GM10266 (cell line): ENCODE measurements at regions not wholly inside any gene's neighbourhood (a gene's known extent, or its start where the extent isn't known, plus 50 kb on each side); places are given as distances from the start of the nearest gene placed in this dataset.

Source experiments
- DNase-seq: peaks from one replicate; pipeline ENCODE4 v3.0.0; 2012; ENCODE audit errors: extremely low spot score
- TF ChIP-seq, protein P1 (sequence below): IDR thresholded peaks from 2 replicates; pipeline ENCODE4 v1.5.1; 2012; ENCODE audit warnings: mild to moderate bottlenecking, low read depth; ENCODE audit not compliant: control insufficient read depth, insufficient read depth; ENCODE audit errors: missing control alignments

- no peak for DNase-seq
- TF ChIP-seq, protein P1, sequence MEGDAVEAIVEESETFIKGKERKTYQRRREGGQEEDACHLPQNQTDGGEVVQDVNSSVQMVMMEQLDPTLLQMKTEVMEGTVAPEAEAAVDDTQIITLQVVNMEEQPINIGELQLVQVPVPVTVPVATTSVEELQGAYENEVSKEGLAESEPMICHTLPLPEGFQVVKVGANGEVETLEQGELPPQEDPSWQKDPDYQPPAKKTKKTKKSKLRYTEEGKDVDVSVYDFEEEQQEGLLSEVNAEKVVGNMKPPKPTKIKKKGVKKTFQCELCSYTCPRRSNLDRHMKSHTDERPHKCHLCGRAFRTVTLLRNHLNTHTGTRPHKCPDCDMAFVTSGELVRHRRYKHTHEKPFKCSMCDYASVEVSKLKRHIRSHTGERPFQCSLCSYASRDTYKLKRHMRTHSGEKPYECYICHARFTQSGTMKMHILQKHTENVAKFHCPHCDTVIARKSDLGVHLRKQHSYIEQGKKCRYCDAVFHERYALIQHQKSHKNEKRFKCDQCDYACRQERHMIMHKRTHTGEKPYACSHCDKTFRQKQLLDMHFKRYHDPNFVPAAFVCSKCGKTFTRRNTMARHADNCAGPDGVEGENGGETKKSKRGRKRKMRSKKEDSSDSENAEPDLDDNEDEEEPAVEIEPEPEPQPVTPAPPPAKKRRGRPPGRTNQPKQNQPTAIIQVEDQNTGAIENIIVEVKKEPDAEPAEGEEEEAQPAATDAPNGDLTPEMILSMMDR: no peak
Measured at GRCh38 chr3:39657075-39657474, 152.3 kb upstream of the MYRIP start.

- TF ChIP-seq, protein P1: no peak
- no peak for DNase-seq
Measured at GRCh38 chr3:39657775-39658174, 151.6 kb upstream of the MYRIP start.

DNA sequence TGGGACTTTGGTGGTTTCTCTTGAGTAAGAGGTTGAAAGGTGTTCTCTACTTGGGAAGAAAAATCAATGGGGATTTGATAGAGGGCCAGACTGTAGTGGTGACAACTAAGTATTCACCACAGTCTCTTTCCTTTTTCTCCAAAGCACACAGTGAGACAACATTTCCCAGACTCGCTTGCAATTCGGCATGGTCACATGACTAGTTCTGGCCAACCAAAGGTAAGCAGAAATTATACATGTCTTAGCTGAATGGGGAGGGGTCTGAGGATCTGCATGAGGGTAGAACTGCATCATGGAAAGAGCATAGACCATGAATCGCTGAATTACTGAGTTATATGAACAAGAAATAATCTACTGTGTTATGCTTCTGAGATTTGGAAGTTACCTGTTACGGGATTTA, 144.5 kb upstream of the MYRIP start:
- no peak for DNase-seq
- TF ChIP-seq, protein P1: no peak

DNA sequence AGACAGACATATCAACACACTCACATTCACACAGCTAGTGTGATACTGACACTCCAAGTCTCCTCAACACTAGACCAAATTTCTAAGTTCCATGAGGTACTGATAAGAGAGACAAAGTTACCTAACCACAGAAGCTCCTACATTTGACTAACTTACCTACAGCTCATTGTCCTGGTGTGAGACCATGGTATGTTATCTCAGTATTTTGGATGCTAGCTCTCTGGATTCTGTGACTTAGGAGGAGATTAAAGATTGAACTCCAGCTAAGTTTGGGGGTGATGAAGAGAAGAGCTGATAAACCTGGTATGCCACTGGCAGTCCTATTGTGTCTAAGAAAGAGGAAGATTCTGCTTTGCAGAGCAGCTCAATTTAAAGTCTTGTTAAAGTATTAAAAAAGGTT, 144.0 kb upstream of the MYRIP start:
- TF ChIP-seq, protein P1: no peak
- no peak for DNase-seq

DNA sequence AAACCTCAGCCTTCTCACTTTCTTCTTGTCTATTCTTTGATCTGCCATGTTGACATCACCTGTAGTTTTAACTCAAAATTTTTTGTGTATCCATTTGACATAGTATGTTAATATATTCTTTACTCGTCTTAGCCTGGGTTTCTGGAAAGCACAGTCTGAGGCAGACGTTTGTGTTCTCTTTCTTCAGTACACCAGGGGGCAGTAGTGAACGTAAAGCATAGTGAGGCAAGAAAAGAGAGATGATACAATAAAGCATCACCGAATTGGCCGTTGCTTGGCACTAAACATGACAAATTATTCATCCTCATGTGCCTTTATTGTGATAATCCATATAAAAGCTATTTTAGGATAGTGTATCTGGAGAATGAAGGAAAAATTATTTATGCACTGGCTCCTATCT, 141.0 kb upstream of the MYRIP start:
- peak; percentile 43 for DNase-seq
- TF ChIP-seq, protein P1: peak; percentile 60

DNA sequence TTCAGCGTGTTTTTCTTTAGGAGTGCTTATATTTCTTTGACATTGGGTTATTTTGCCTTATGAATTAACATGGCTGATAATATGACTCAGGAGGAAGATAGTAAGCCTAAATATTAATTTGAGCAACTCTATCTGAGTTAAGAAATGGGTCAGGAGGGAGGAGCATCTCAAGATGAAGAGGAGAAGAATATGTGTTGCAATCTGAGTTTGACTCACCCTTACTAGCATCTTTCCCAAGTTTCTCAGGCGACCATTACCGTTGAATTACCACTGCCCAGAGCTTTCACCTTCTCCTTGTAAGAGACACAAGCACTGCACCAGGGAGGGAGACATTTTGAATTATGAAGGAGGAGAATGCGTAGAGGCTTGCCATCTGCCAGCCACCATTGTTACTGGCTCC, 138.3 kb upstream of the MYRIP start:
- TF ChIP-seq, protein P1: no peak
- DNase-seq: no peak

GRCh38 chr3:39671600-39671999, 137.8 kb upstream of the MYRIP start:
- no peak for DNase-seq
- TF ChIP-seq, protein P1: no peak
